Activated T-helper 2 cell treated with anti-CD3 and anti-CD28 coated beads, Interferon-gamma antibody, Interleukin-2, Interleukin-4, amounts not matched to agents 10 μg/mL and 5 μg/mL and 100 μg/mL, durations not matched to agents 14 hours and 24 hours and 36 hours (primary cell): ENCODE measurements at regions not wholly inside any gene's neighbourhood (a gene's known extent, or its start where the extent isn't known, plus 50 kb on each side); places are given as distances from the start of the nearest gene placed in this dataset.

Experiments
- DNase-seq: peaks from one replicate; pipeline ENCODE4 v3.0.0; 2021; ENCODE audit warnings: low spot score
- H3K27ac Mint-ChIP-seq: one replicate; pipeline ENCODE4 v1.8.0; 2021; ENCODE audit warnings: mixed read lengths
- H3K27me3 Mint-ChIP-seq: one replicate; pipeline ENCODE4 v1.8.0; 2021; ENCODE audit warnings: low read depth, mixed read lengths
- H3K36me3 Mint-ChIP-seq: one replicate; pipeline ENCODE4 v1.8.0; 2021; ENCODE audit warnings: low read depth, mixed read lengths
- H3K4me1 Mint-ChIP-seq: one replicate; pipeline ENCODE4 v1.8.0; 2021; ENCODE audit warnings: low read depth, mixed read lengths
- H3K4me3 Mint-ChIP-seq: one replicate; pipeline ENCODE4 v1.8.0; 2021; ENCODE audit warnings: low read depth, mild to moderate bottlenecking, moderate library complexity, mixed read lengths
- H3K9me3 Mint-ChIP-seq: one replicate; pipeline ENCODE4 v1.8.0; 2021; ENCODE audit warnings: mixed read lengths
- intact Hi-C: fragments of 100-400 bp; cut with micrococcal nuclease; formaldehyde crosslinking; loops from one replicate; pipeline ENCODE4 v1.15.1; 2023

DNA sequence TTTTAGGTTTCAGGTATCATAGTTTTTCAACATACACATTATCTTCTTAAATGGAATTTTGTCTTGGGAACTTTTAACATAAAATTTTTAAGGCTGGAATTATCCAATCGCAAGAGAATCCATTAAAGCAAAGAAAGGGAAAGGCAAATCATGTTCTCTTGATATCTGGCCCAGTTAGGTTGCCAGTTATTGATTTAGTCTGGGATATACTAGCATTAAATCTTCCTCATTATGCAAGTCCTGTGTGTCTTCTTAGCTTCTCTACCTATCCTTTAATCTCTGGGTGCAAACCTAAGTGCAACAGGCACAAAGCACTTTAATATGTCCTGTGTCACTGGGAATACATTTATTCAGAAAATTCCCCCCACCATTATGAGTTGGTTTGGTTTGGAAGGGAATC lies 75.4 kb upstream of the CNTLN start:
- Mint-ChIP-seq H3K9me3 (peaks cover 7% of the 10 kb centered on the region), H3K4me1 (no peaks in the 10 kb centered on the region), H3K4me3 (no peak overlapping the region), H3K36me3 (no peaks in the 10 kb centered on the region), H3K27ac (no peak overlapping the region), H3K27me3 (no peaks in the 10 kb centered on the region)
- DNase-seq = no peak
- intact Hi-C loops = no loop called here

DNA sequence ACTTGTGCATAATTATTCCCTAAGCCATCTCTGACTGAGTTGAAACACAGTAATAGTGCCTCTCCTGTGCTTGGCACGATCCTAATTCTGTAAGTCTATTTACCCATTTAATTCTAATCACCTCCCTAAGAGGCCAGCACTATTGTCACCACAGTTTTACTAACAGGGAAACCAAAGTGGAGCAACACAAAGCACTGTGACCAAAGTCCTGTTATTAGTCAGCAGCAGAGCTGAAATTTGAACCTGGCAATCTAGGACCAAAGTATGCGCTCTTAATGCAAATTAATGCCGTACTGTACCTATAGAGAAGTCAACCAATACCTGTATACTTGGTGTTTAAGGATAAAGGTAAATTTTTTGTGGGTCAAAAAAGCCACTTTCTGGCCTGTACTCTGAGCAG lies 77.1 kb upstream of the CNTLN start:
- H3K9me3 Mint-ChIP-seq = peaks cover 7% of the 10 kb centered on the region
- no peaks in the 10 kb centered on the region for H3K27me3 Mint-ChIP-seq
- H3K4me1 Mint-ChIP-seq = no peaks in the 10 kb centered on the region
- H3K36me3 Mint-ChIP-seq = no peaks in the 10 kb centered on the region
- no peak overlapping the region for H3K27ac Mint-ChIP-seq
- DNase-seq = no peak
- H3K4me3 Mint-ChIP-seq = no peak overlapping the region
- intact Hi-C loops = no loop called here

DNA sequence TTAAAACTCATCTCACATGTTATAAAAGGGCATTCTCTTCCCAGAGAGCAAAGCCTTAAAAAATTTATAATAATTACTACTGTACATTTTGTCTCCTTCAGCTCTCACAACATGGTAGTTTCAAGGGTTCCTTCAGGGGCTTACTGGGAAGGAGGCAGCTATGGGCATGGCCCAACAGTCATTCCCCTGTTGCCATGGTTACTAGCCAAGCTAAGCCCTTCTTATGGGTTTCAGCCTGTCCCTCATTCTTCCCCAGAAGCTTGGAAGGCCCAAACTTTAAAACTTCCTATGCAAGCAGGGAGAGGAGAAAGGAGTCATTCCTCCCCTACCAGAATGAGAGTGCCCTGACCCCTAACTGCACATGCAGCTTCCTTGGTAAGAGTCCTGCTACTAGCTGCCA lies 82.2 kb upstream of the CNTLN start:
- Mint-ChIP-seq H3K36me3 (no peaks in the 10 kb centered on the region), H3K4me3 (no peak overlapping the region), H3K9me3 (peaks cover 12% of the 10 kb centered on the region), H3K27ac (no peak overlapping the region), H3K27me3 (no peaks in the 10 kb centered on the region), H3K4me1 (no peaks in the 10 kb centered on the region)
- intact Hi-C loops = no loop called here
- DNase-seq = no peak

DNA sequence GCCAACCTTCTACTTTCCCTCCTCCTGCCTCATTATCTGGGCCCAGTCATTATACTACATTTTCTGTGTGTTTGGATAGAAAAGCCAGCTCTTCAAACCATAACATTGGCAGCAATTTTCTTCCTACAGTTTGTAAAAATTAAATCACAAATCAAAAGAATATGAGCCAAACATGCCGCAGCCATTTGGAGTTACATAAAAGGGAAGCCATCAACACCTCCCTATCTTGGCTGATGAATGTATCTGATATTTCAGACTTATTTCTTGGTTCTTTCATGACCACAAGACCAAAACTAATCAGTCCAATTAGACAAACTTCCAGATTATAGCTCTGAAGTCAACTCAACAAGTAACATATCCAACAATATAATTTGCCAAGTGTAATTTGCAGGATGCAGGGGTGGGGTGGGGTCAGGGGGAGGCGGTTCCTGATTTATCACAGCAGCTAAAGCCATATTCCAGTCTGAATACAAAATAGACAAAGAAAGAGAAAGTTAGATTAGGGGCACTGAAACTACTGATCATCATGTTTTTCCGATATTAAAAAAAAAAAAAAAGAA lies 89.4 kb upstream of the CNTLN start:
- intact Hi-C loops = no loop called here
- no peak overlapping the region for H3K27ac Mint-ChIP-seq
- no peak for DNase-seq
- peaks cover 27% of the 10 kb centered on the region for H3K9me3 Mint-ChIP-seq
- H3K27me3 Mint-ChIP-seq = no peaks in the 10 kb centered on the region
- H3K4me3 Mint-ChIP-seq = no peak overlapping the region
- no peaks in the 10 kb centered on the region for H3K4me1 Mint-ChIP-seq
- no peaks in the 10 kb centered on the region for H3K36me3 Mint-ChIP-seq

DNA sequence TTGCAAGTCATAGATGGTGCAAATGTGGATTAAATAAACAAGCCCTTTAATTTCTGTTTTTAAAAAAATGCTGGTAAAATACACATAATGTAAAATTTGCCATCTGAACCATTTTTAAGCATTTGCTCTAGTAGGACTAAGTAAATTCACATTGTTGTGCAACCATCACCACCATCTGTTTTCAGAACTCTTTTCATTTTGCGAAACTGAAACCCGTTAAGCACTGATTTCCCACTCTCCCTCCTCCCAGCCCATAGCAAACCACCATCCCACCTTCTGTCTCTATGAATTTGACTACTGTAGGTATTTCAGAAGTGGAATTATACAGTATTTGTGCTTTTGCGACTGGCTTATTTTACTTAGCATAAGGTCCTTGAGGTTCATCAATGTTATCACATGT lies 103.3 kb upstream of the CNTLN start:
- H3K9me3 Mint-ChIP-seq = peaks cover 14% of the 10 kb centered on the region
- no peak for DNase-seq
- H3K4me3 Mint-ChIP-seq = no peak overlapping the region
- no peaks in the 10 kb centered on the region for H3K4me1 Mint-ChIP-seq
- no peaks in the 10 kb centered on the region for H3K36me3 Mint-ChIP-seq
- H3K27me3 Mint-ChIP-seq = no peaks in the 10 kb centered on the region
- intact Hi-C loops = no loop called here
- H3K27ac Mint-ChIP-seq = no peak overlapping the region

DNA sequence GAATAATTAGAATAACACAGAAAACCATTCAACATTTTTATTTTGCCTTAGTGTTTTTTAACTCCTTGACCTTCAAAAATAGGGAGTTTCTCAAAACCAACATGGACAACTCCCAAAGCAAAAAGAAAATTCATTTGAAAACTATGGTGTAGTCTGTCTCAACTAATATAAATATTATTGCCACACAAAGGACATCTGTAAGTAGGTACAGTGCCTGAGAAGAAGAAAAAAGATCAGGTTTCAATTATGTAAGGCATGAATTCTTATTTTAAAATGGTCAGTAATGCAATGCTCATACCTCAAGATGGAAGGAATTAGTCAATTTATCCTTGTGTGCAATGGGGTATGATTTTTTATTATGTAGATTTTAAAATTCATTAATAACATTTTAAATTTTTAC lies 109.6 kb upstream of the CNTLN start:
- intact Hi-C loops = no loop called here
- Mint-ChIP-seq H3K4me1 (no peaks in the 10 kb centered on the region), H3K4me3 (no peak overlapping the region), H3K36me3 (no peaks in the 10 kb centered on the region), H3K27ac (no peak overlapping the region), H3K27me3 (no peaks in the 10 kb centered on the region), H3K9me3 (peaks cover 20% of the 10 kb centered on the region)
- DNase-seq = no peak

DNA sequence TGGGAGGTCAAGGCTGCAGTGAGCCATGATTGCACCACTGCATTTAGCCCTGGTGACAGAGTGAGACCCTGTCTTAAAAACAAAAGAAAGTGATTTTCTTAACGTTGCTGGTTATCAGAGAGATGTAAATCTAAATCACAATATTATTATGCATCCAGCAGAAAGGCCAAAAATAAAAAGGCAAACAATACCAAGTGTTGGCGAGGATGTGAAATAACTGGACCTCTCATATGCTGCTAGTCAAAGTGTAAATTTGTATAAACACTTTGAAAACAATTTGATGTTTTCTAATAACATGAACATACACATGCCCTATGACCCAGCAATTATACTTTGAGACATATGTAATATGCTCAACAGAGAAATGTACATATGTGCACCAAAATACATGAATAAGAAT lies 110.7 kb upstream of the CNTLN start:
- no peaks in the 10 kb centered on the region for H3K27me3 Mint-ChIP-seq
- no peak overlapping the region for H3K27ac Mint-ChIP-seq
- no peaks in the 10 kb centered on the region for H3K4me1 Mint-ChIP-seq
- DNase-seq = no peak
- intact Hi-C loops = no loop called here
- no peaks in the 10 kb centered on the region for H3K36me3 Mint-ChIP-seq
- H3K9me3 Mint-ChIP-seq = peaks cover 17% of the 10 kb centered on the region
- no peak overlapping the region for H3K4me3 Mint-ChIP-seq

DNA sequence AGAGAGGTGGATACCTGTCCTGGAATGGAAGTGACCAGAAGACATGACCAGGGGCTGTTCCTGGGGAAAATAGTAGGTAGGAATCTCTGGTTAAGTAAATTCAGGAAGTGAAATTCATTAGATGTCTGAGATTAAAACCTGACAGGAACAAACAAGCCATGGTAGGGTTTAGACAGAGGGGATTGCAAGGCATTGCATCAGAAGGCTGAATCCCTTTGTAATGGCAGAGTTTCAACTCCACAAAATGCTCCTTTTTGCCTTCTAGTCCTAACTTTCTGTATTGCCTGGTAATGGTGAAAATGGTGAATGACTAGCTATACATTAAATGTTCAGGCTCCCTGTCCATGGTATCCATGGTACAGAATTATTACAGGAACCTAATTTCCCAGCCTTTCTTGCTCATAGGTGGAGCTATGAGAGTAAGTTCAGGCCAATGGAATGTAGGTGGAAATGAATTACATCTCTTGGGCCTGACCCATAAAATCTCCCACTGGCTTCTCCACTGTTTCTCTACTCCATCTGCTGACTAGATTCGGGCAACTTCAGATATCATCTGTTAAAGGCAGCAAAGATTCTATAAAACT lies 113.4 kb upstream of the CNTLN start:
- DNase-seq = no peak
- Mint-ChIP-seq H3K4me1 (no peaks in the 10 kb centered on the region), H3K36me3 (no peaks in the 10 kb centered on the region), H3K4me3 (no peak overlapping the region), H3K27me3 (no peaks in the 10 kb centered on the region), H3K9me3 (peaks cover 29% of the 10 kb centered on the region), H3K27ac (no peak overlapping the region)
- intact Hi-C loops = no loop called here

DNA sequence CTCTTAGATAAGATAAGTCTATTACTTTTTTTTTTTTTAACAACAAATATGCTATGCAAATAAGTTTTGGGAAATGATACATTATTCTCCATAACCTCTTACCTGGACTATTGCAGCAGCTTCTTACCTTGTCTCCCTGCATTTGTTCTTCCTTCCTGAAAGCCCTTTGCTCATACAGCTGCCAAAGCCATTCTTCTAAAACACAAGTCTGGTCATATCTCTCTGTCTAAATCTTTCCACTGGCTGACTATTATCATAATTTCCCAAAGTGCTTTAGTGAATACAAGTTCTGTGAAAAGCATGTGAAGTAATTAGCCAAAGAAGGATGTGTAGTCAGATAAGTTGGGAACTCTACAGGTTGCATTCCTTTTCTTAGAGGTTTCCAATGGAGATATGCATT lies 115.4 kb upstream of the CNTLN start:
- Mint-ChIP-seq H3K4me1 (no peaks in the 10 kb centered on the region), H3K27me3 (no peaks in the 10 kb centered on the region), H3K9me3 (peaks cover 24% of the 10 kb centered on the region), H3K36me3 (no peaks in the 10 kb centered on the region), H3K4me3 (no peak overlapping the region), H3K27ac (no peak overlapping the region)
- no peak for DNase-seq
- intact Hi-C loops = no loop called here

DNA sequence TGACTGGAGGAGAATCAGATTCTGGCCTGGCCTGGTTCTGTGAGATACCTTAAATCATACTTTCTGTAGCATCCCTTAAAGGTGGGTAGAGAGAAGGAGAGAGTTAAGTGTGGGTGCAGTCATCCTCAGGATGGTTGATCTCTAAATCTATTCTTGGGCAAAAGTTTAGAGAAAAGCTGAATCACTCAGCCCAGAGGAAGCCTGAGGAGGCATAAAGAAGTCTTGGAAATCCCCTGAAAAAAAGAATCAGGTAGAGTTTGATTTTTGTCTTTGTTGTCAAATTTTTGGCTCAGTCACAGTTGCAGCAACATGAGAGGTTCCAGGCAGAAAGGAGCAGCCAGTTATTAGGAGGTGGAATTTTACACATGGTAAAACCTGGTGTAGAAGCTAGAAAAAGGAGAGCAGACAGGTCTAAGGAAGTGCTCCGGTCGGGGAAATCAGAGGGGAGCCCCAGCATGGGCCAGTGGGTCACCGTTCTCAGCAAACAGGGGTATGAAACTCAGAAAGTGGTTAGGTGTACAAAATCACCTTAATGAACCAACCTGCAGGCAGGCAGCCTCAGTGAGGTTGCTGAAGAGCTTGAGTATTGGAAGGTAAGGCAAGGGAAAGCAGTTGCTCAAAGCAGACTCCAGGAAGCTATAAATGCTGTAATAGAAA lies 116.2 kb upstream of the CNTLN start:
- H3K4me3 Mint-ChIP-seq = no peak overlapping the region
- no peaks in the 10 kb centered on the region for H3K36me3 Mint-ChIP-seq
- DNase-seq = no peak
- no peak overlapping the region for H3K27ac Mint-ChIP-seq
- peaks cover 18% of the 10 kb centered on the region for H3K9me3 Mint-ChIP-seq
- no peaks in the 10 kb centered on the region for H3K27me3 Mint-ChIP-seq
- H3K4me1 Mint-ChIP-seq = no peaks in the 10 kb centered on the region
- intact Hi-C loops = no loop called here

DNA sequence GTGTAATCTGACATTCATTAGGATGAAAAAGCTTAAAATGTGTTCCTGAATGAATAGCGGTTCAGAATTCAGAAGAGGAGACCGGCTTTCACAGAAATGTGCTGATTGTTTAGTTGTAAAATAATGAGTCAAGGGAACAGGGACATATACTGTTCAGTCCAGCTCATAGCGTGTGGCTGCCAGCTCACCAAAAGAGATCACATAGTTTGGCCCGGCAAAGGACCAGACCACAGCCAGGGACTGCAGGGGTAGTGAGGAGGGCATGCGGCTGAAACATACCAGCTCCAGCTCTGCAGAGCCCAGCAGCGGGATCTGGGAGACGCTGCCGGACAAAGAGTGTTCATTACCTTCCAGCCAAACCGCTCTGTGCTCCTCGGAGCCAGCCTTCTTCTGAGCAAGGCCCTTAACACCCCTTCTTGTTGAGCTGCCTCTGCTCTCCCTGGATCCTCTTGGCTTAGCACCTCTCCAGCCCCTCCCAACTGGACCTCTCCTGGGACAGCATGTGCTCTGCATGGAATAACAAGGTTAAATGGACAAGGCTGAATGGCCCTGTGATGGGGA lies 116.8 kb upstream of the CNTLN start:
- H3K27ac Mint-ChIP-seq = no peak overlapping the region
- no peaks in the 10 kb centered on the region for H3K4me1 Mint-ChIP-seq
- no peaks in the 10 kb centered on the region for H3K36me3 Mint-ChIP-seq
- H3K9me3 Mint-ChIP-seq = peaks cover 18% of the 10 kb centered on the region
- intact Hi-C loops = no loop called here
- H3K27me3 Mint-ChIP-seq = no peaks in the 10 kb centered on the region
- H3K4me3 Mint-ChIP-seq = no peak overlapping the region
- no peak for DNase-seq

DNA sequence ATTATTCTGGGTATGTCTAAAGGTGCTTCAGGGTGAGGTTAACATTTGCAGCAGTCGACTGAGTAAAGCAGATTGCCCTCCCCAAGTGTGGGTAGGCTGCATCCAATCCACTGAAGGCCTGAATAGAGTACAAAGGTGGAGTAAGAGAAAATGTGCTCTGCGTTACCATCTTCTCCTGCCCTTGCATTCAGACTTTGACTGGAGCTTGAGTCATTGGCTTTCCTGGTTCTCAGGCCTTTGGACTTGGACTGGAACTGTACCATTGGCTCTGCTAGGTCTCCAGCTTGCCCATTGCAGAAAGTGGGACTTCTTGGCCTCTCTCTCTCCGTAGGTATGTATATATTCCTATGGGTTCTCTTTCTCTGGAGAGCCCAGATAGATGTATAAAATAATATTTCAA lies 120.9 kb upstream of the CNTLN start:
- peaks cover 16% of the 10 kb centered on the region for H3K9me3 Mint-ChIP-seq
- no peaks in the 10 kb centered on the region for H3K27me3 Mint-ChIP-seq
- H3K4me1 Mint-ChIP-seq = no peaks in the 10 kb centered on the region
- H3K36me3 Mint-ChIP-seq = no peaks in the 10 kb centered on the region
- H3K4me3 Mint-ChIP-seq = no peak overlapping the region
- no peak for DNase-seq
- no peak overlapping the region for H3K27ac Mint-ChIP-seq
- intact Hi-C loops = no loop called here

DNA sequence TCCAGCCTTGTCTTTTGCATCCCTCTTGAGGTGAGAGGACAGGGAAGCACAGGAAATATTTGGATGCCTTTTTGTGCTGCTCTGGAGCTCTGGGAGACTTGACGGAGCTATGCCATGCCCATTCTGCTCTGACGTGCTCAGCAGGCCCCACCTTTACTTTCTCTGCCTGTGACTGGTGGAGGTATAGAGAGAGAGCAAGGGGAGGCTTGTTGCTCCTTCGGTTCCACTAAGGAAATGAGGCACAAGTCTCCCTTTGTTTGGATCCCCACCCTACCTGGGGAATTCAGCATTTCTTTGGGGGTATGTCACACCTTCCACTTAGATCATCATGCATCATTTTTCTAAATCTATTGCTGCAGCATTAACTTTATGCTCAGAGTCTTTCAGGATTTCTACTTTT lies 121.8 kb upstream of the CNTLN start:
- no peak for DNase-seq
- no peaks in the 10 kb centered on the region for H3K36me3 Mint-ChIP-seq
- peaks cover 9% of the 10 kb centered on the region for H3K9me3 Mint-ChIP-seq
- H3K4me3 Mint-ChIP-seq = no peak overlapping the region
- intact Hi-C loops = no loop called here
- no peak overlapping the region for H3K27ac Mint-ChIP-seq
- H3K27me3 Mint-ChIP-seq = no peaks in the 10 kb centered on the region
- H3K4me1 Mint-ChIP-seq = no peaks in the 10 kb centered on the region
